OCI-LY1 (cell line): ENCODE measurements at regions not wholly inside any gene's neighbourhood (a gene's known extent, or its start where the extent isn't known, plus 50 kb on each side); places are given as distances from the start of the nearest gene placed in this dataset.

Source experiments
- H2AFZ ChIP-seq: fragments of 200-600 bp; sonication (generic), shearing (Covaris generic); 2 replicates; pipeline ENCODE4 v1.6.0; 2014; ENCODE audit warnings: antibody characterized with exemption, mild to moderate bottlenecking, low read length
- H3F3A ChIP-seq: fragments of 200-600 bp; sonication (generic), shearing (Covaris generic); 2 replicates; pipeline ENCODE4 v1.6.0; 2014; ENCODE audit warnings: mild to moderate bottlenecking, antibody characterized with exemption, low read length, moderate library complexity; ENCODE audit not compliant: insufficient read depth
- H3K27ac ChIP-seq: fragments of 200-600 bp; sonication (generic); 2 replicates; pipeline ENCODE4 v1.5.1; 2014; ENCODE audit warnings: low read length, mixed run types, mild to moderate bottlenecking, low read depth; ENCODE audit not compliant: poor library complexity, severe bottlenecking
- H3K27me3 ChIP-seq: fragments of 200-600 bp; sonication (generic); 2 replicates; pipeline ENCODE4 v1.6.0; 2014; ENCODE audit warnings: antibody characterized with exemption, mild to moderate bottlenecking, low read length, moderate library complexity; ENCODE audit not compliant: insufficient read depth
- H3K36me3 ChIP-seq: fragments of 200-600 bp; sonication (generic); 2 replicates; pipeline ENCODE4 v1.6.1; 2014; ENCODE audit warnings: mild to moderate bottlenecking, antibody characterized with exemption, low read length, moderate library complexity, mixed read lengths; ENCODE audit not compliant: insufficient read depth
- H3K4me1 ChIP-seq: fragments of 200-600 bp; sonication (generic); 2 replicates; pipeline ENCODE4 v1.5.1; 2014; ENCODE audit warnings: mild to moderate bottlenecking, low read length, moderate library complexity; ENCODE audit not compliant: insufficient read depth, severe bottlenecking
- H3K4me2 ChIP-seq: fragments of 200-600 bp; sonication (generic), shearing (Covaris generic); 2 replicates; pipeline ENCODE4 v1.6.1; 2014; ENCODE audit warnings: low read length
- H3K4me3 ChIP-seq: fragments of 200-600 bp; sonication (generic); 2 replicates; pipeline ENCODE4 v1.5.1; 2014; ENCODE audit warnings: low read length, low read depth, mild to moderate bottlenecking, mixed read lengths; ENCODE audit not compliant: poor library complexity, severe bottlenecking
- H3K79me2 ChIP-seq: fragments of 200-600 bp; shearing (Covaris generic); 2 replicates; pipeline ENCODE4 v1.6.1; 2016; ENCODE audit warnings: mixed run types, low read length, mixed read lengths; ENCODE audit not compliant: insufficient read depth
- H3K9ac ChIP-seq: fragments of 200-600 bp; sonication (generic), shearing (Covaris generic); 2 replicates; pipeline ENCODE4 v1.6.1; 2014; ENCODE audit warnings: mild to moderate bottlenecking, low read length, mixed read lengths
- H3K9me2 ChIP-seq: fragments of 200-600 bp; sonication (generic), shearing (Covaris generic); 2 replicates; pipeline ENCODE4 v1.6.1; 2014; ENCODE audit warnings: low read depth, mild to moderate bottlenecking, low read length, mixed read lengths
- H3K9me3 ChIP-seq: fragments of 200-600 bp; shearing (Covaris generic); 2 replicates; pipeline ENCODE4 v1.6.1; 2014; ENCODE audit warnings: low read length, mixed read lengths
- H4K20me1 ChIP-seq: fragments of 200-600 bp; sonication (generic), shearing (Covaris generic); 2 replicates; pipeline ENCODE4 v1.6.0; 2016; ENCODE audit warnings: mild to moderate bottlenecking, low read length; ENCODE audit not compliant: insufficient read depth
- EZH2 ChIP-seq: fragments of 200-600 bp; sonication (generic), shearing (Covaris generic); IDR thresholded peaks from 2 replicates; pipeline ENCODE4 v1.8.0; 2017; ENCODE audit warnings: borderline replicate concordance, mixed run types, mild to moderate bottlenecking, antibody characterized with exemption, low read length, moderate library complexity, mixed read lengths
- TF ChIP-seq, protein P1 (sequence below): fragments of 200-600 bp; sonication (generic), shearing (Covaris generic); IDR thresholded peaks from 2 replicates; pipeline ENCODE4 v1.5.1; 2017; ENCODE audit warnings: mild to moderate bottlenecking, antibody characterized with exemption, low read length, moderate library complexity, mixed read lengths

DNA sequence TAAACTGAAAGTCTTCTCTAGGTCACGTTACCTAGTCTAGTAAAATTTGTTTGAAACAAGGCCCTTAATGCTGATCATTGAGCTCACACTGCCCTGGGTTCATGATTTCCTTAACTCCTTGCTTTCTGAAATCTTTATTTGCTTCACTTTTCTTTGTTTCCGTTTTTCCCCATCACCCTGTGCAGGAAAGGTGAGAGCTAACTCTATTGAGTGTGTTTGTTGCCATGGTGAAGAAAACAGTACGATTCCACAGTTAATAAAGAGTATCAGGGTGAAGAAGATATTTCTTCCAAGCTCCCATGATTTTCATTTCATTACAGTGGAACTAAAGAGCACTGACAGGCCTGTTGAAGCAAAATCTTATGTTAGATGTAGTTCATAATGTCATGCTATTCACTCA lies 276.2 kb downstream of the RAP2B start:
- no peaks in the 10 kb centered on the region for H3K79me2 ChIP-seq
- TF ChIP-seq, protein P1, sequence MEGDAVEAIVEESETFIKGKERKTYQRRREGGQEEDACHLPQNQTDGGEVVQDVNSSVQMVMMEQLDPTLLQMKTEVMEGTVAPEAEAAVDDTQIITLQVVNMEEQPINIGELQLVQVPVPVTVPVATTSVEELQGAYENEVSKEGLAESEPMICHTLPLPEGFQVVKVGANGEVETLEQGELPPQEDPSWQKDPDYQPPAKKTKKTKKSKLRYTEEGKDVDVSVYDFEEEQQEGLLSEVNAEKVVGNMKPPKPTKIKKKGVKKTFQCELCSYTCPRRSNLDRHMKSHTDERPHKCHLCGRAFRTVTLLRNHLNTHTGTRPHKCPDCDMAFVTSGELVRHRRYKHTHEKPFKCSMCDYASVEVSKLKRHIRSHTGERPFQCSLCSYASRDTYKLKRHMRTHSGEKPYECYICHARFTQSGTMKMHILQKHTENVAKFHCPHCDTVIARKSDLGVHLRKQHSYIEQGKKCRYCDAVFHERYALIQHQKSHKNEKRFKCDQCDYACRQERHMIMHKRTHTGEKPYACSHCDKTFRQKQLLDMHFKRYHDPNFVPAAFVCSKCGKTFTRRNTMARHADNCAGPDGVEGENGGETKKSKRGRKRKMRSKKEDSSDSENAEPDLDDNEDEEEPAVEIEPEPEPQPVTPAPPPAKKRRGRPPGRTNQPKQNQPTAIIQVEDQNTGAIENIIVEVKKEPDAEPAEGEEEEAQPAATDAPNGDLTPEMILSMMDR = no peak
- no peak for TF ChIP-seq EZH2
- H4K20me1 ChIP-seq = no peaks in the 10 kb centered on the region
- no peaks in the 10 kb centered on the region for H3K4me1 ChIP-seq
- no peaks in the 10 kb centered on the region for H3F3A ChIP-seq
- no peak overlapping the region for H3K4me3 ChIP-seq
- no peaks in the 10 kb centered on the region for H3K36me3 ChIP-seq
- no peaks in the 10 kb centered on the region for H3K27me3 ChIP-seq
- H3K27ac ChIP-seq = no peak overlapping the region
- no peaks in the 10 kb centered on the region for H3K9me3 ChIP-seq
- H3K4me2 ChIP-seq = no peak overlapping the region
- H3K9ac ChIP-seq = no peak overlapping the region
- no peaks in the 10 kb centered on the region for H3K9me2 ChIP-seq
- H2AFZ ChIP-seq = no peak overlapping the region

DNA sequence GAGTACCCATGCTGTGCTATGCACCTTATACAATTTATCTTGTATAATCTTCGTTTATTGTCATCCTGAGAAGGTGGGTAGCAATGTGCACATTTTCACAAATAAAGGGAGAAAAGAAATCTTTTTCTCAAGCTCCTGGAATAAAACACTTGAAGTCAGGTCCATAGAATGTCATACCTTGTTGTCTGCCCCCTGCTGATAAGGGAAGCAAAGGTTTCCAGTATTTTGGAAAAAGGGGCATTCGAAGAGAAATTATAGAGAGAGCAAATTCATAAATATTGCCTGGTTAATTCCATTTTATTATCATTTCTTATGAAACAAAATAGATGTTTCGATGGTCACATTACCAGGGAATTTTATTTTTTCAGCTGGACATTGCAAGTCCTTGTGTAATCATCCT lies 277.8 kb downstream of the RAP2B start:
- H3K9ac ChIP-seq = no peak overlapping the region

DNA sequence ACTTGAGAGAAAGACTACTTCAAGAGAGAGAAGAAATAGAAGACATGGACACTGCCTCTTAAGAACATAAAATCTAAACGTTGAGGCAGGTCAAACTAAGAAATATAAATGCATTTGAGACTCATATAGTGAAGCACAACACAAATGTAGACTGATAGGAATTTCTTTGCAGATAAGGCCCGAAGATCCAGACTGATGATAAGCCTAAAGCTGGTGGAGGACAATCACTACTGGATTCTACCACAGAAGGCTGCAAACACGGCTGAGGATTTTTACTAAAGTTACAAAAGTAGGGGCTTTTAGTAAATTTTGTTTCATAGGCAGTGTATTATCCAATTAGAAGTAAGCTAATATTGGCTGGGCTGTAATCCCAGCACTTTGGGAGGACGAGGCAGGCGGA lies 278.3 kb downstream of the RAP2B start:
- no peaks in the 10 kb centered on the region for H3K9me2 ChIP-seq
- H3K9me3 ChIP-seq = no peaks in the 10 kb centered on the region
- H3K27me3 ChIP-seq = no peaks in the 10 kb centered on the region
- no peaks in the 10 kb centered on the region for H3K4me1 ChIP-seq
- H2AFZ ChIP-seq = no peak overlapping the region
- H3K79me2 ChIP-seq = no peaks in the 10 kb centered on the region
- H3K9ac ChIP-seq = no peak overlapping the region
- H3K36me3 ChIP-seq = no peaks in the 10 kb centered on the region
- no peak for TF ChIP-seq EZH2
- TF ChIP-seq, protein P1 = no peak
- no peaks in the 10 kb centered on the region for H3F3A ChIP-seq
- H4K20me1 ChIP-seq = no peaks in the 10 kb centered on the region
- no peak overlapping the region for H3K27ac ChIP-seq
- H3K4me3 ChIP-seq = no peak overlapping the region
- H3K4me2 ChIP-seq = no peak overlapping the region

More for the DNA sequence above, 277.8 kb downstream of the RAP2B start:
- no peak for TF ChIP-seq EZH2
- TF ChIP-seq, protein P1 = no peak
- H2AFZ ChIP-seq = no peak overlapping the region
- H3K27me3 ChIP-seq = no peaks in the 10 kb centered on the region
- H3K4me2 ChIP-seq = no peak overlapping the region
- H3F3A ChIP-seq = no peaks in the 10 kb centered on the region
- no peaks in the 10 kb centered on the region for H3K36me3 ChIP-seq
- no peak overlapping the region for H3K27ac ChIP-seq
- no peaks in the 10 kb centered on the region for H3K9me2 ChIP-seq
- H4K20me1 ChIP-seq = no peaks in the 10 kb centered on the region
- H3K79me2 ChIP-seq = no peaks in the 10 kb centered on the region
- H3K4me3 ChIP-seq = no peak overlapping the region
- H3K9me3 ChIP-seq = no peaks in the 10 kb centered on the region
- H3K4me1 ChIP-seq = no peaks in the 10 kb centered on the region
